Uterus (tissue), 2 donors: ENCODE measurements at regions not wholly inside any gene's neighbourhood (a gene's known extent, or its start where the extent isn't known, plus 50 kb on each side); places are given as distances from the start of the nearest gene placed in this dataset.

ENCODE experiments used
- CTCF ChIP-seq, 4 experiments: fragments of 200-600 bp in 2 of 4; fragments of 450-650 bp in 2 of 4; sonication (generic) in 2 of 4; IDR thresholded peaks; one replicate each; pipeline ENCODE4 v1.5.1; 2016 to 2019; ENCODE audit warnings: antibody characterized with exemption in 4 of 4, mild to moderate bottlenecking in 2 of 4, moderate library complexity in 1 of 4
- POLR2A ChIP-seq, 2 donors: fragments of 450-650 bp; IDR thresholded peaks; one replicate each; pipeline ENCODE4 v1.6.1; 2016; ENCODE audit warnings: antibody characterized with exemption in 2 of 2, mild to moderate bottlenecking in 1 of 2, moderate library complexity in 1 of 2

DNA sequence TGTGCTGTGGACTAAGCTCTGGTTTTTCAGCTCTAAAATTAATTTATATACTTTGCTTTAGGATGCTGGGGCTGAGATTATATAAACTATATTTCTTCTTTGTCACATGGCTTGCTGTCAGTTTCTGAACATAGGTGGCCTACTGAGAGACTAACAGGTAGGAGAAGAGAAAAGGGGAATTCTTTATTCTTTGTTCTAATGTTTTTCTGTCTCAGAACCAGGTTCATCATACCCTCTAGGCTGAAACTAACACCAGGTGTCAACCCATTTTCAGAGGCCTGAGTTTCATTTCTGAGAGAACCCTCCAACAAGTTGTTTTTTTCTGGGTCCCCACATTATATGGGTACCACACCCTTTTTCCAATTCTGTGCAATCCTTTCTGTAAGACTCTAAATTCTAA, 843.6 kb downstream of the TRIB2 start:
- no peak for TF ChIP-seq CTCF (IDR thresholded peaks at IDR 0.05)
- no peak for TF ChIP-seq POLR2A (IDR thresholded peaks at IDR 0.05)
